HL-60 (cell line): ENCODE measurements at regions not wholly inside any gene's neighbourhood (a gene's known extent, or its start where the extent isn't known, plus 50 kb on each side); places are given as distances from the start of the nearest gene placed in this dataset.

Experiments used
- DNase-seq, 2 experiments: peaks; one replicate each; pipeline ENCODE4 v3.0.0-alpha.2; 2010 to 2020; ENCODE audit warnings: low read depth in 1 of 2, low spot score in 1 of 2
- H3K27ac ChIP-seq: fragments of 250-450 bp; sonication (Bioruptor Pico); replicated peaks from 2 replicates; pipeline ENCODE4 v1.5.1; 2020; ENCODE audit warnings: mild to moderate bottlenecking, moderate library complexity
- H3K27me3 ChIP-seq: fragments of 250-450 bp; sonication (Bioruptor Pico); 2 replicates; pipeline ENCODE4 v1.5.1; 2021; ENCODE audit warnings: mild to moderate bottlenecking, moderate library complexity; ENCODE audit not compliant: insufficient read depth, poor library complexity, severe bottlenecking
- H3K4me3 ChIP-seq: replicated peaks from 2 replicates; pipeline ENCODE4 v1.5.1; 2011; ENCODE audit warnings: mild to moderate bottlenecking, control low read depth, low read length; ENCODE audit not compliant: insufficient read depth
- CTCF ChIP-seq: IDR thresholded peaks from one replicate; pipeline ENCODE4 v1.5.1; 2011; ENCODE audit warnings: low read length, control low read depth, inconsistent platforms; ENCODE audit not compliant: insufficient read depth
- GABPA ChIP-seq: IDR thresholded peaks from 2 replicates; pipeline ENCODE4 v1.6.1; 2012; ENCODE audit warnings: low read depth
- POLR2AphosphoS5 ChIP-seq: IDR thresholded peaks from 2 replicates; pipeline ENCODE4 v1.6.1; 2012; ENCODE audit warnings: low read depth
- SPI1 ChIP-seq: IDR thresholded peaks from 2 replicates; pipeline ENCODE4 v1.6.1; 2012; ENCODE audit warnings: low read depth, mild to moderate bottlenecking, borderline replicate concordance
- TF ChIP-seq, protein P1 (sequence below): IDR thresholded peaks from 2 replicates; pipeline ENCODE4 v1.6.1; 2012; ENCODE audit warnings: low read depth; ENCODE audit not compliant: insufficient replicate concordance

GRCh38 chr7:49346195-49346899 is 422.0 kb downstream of the CDC14C start:
- Histone ChIP-seq H3K4me3 (no peak overlapping the region), H3K27ac (no peak overlapping the region), H3K27me3 (no peaks in the 10 kb centered on the region)
- DNase-seq, result no peak
- TF ChIP-seq CTCF (no peak), GABPA (no peak), POLR2AphosphoS5 (no peak), SPI1 (no peak)
- TF ChIP-seq, protein P1, sequence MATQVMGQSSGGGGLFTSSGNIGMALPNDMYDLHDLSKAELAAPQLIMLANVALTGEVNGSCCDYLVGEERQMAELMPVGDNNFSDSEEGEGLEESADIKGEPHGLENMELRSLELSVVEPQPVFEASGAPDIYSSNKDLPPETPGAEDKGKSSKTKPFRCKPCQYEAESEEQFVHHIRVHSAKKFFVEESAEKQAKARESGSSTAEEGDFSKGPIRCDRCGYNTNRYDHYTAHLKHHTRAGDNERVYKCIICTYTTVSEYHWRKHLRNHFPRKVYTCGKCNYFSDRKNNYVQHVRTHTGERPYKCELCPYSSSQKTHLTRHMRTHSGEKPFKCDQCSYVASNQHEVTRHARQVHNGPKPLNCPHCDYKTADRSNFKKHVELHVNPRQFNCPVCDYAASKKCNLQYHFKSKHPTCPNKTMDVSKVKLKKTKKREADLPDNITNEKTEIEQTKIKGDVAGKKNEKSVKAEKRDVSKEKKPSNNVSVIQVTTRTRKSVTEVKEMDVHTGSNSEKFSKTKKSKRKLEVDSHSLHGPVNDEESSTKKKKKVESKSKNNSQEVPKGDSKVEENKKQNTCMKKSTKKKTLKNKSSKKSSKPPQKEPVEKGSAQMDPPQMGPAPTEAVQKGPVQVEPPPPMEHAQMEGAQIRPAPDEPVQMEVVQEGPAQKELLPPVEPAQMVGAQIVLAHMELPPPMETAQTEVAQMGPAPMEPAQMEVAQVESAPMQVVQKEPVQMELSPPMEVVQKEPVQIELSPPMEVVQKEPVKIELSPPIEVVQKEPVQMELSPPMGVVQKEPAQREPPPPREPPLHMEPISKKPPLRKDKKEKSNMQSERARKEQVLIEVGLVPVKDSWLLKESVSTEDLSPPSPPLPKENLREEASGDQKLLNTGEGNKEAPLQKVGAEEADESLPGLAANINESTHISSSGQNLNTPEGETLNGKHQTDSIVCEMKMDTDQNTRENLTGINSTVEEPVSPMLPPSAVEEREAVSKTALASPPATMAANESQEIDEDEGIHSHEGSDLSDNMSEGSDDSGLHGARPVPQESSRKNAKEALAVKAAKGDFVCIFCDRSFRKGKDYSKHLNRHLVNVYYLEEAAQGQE, result no peak

DNA sequence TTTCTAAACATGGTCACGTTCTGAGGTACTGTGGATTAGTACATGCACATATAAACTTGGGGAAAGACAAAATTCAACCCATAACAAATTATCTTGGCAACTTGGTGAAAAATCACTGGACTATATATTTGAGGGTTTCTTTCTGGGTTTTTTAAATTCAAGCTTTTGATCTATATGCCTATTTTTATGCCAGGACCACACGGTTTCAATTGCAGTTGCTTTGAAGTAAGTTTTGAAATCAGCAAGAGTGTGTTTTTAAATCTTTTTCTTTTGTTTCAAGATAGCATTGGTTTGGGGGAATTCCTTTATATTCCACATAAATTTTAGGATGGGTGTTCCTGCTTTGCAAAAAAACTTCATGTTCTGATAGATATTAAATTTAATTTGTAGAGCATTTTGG is 406.4 kb upstream of the VWC2 start:
- no peaks in the 10 kb centered on the region for H3K27me3 ChIP-seq
- TF ChIP-seq SPI1, result no peak
- no peak for TF ChIP-seq POLR2AphosphoS5
- no peak for TF ChIP-seq GABPA
- TF ChIP-seq, protein P1, result no peak
- no peak overlapping the region for H3K27ac ChIP-seq
- H3K4me3 ChIP-seq, result no peak overlapping the region
- DNase-seq, result no peak

- Histone ChIP-seq H3K27ac (no peak overlapping the region), H3K4me3 (no peak overlapping the region), H3K27me3 (no peaks in the 10 kb centered on the region)
- DNase-seq, result no peak
- no peak for TF ChIP-seq SPI1
- TF ChIP-seq, protein P1, result no peak
These were observed 401.7 kb upstream of the VWC2 start for GRCh38 chr7:49371771-49372170.

DNA sequence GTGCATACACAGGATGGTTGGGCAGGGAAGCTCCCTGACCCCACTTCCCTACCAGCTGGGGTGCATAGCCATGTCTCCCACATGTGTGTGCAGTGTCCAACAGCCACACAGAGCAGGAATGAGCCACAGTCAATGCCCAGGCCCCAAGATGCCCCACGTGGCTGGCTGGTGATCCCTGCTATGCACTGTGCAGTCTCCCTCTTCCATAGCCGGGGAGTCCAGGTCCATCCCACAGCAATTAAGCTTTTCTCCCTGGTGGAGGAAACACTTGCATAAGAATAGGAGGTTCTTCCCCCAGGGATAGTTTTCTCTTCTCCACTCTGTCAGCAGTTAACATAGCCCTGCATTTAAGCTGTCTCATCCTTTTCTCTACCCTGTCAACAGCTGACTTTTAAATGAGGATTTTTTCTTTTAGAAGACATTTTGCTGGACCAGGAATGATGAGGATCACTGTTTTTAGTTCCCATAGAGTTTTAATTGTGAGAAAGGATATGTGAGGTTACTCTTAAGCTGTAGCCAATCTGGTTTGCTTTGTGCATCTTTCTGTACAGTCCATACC is 396.5 kb upstream of the VWC2 start:
- H3K27ac ChIP-seq, result no peak overlapping the region
- no peak overlapping the region for H3K4me3 ChIP-seq
- no peaks in the 10 kb centered on the region for H3K27me3 ChIP-seq
- no peak for TF ChIP-seq GABPA
- TF ChIP-seq POLR2AphosphoS5, result no peak
- TF ChIP-seq, protein P1, result no peak
- no peak for TF ChIP-seq CTCF
- no peak for TF ChIP-seq SPI1
- no peak for DNase-seq
